NCI-H2227 (cell line): ENCODE measurements at regions not wholly inside any gene's neighbourhood (a gene's known extent, or its start where the extent isn't known, plus 50 kb on each side); places are given as distances from the start of the nearest gene placed in this dataset.

Experiments used
- DNase-seq: peaks from one replicate; lab custom pipeline; 2025; ENCODE audit not compliant: unreplicated experiment; lab: John Stamatoyannopoulos, UW

DNA sequence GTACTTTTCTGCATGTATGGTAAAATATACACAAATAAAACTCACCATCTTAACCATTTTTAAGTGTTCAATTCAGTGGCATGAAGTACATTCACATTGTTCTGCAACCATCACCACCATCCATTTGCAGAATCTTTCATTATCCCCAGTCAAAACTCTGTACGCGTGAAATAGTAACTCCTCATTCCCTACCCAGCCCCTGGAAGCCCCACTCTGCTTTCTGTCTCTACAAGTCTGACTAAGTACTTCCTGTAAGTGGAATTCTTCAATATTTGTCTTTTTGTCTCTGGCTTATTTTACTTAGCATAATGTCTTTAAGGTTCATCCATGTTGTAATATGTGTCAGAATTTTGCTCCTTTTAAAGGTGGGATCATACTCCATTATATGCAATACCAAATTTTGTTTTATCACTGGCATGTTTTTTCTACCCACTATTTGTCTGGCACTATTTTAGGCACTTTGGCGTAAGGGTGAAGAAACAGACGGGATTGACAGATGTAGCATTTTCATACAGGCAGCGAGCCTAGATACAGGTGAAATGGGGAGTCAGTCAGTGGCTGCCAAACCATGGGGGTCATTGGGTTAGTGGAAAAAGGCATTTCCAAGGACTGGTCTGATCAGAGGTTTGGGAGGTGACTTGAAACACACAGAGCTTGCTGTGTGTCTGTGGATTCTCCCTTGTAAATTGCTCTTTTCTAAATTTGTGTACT is 163.2 kb upstream of the MYCN start:
- no peak for DNase-seq

DNA sequence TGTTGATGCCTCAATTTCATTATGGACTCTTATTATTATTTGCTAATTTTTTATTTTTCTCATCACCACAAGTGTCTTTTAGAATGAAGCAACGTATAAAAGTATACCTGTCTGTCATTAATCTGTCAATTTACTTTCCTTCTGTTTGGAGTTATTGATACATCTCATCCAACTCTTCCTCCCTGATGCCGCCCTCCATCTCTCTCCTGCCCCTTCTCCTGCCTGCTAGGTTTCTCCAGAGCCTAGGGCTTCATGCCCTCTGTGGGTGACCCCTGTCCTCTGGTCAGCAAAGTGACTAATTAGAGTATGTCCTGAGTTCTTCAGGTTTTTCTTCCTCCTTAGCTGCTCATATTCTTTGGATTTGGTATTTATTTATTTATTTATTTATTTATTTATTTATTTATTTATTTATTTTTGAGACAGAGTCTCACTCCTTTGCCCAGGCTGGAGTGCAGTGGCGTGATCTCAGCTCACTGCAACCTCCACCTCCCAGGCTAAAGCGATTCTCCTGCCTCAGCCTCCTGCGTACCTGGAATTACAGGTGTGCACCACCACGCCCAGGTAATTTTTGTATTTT is 162.5 kb upstream of the MYCN start:
- DNase-seq: no peak

DNA sequence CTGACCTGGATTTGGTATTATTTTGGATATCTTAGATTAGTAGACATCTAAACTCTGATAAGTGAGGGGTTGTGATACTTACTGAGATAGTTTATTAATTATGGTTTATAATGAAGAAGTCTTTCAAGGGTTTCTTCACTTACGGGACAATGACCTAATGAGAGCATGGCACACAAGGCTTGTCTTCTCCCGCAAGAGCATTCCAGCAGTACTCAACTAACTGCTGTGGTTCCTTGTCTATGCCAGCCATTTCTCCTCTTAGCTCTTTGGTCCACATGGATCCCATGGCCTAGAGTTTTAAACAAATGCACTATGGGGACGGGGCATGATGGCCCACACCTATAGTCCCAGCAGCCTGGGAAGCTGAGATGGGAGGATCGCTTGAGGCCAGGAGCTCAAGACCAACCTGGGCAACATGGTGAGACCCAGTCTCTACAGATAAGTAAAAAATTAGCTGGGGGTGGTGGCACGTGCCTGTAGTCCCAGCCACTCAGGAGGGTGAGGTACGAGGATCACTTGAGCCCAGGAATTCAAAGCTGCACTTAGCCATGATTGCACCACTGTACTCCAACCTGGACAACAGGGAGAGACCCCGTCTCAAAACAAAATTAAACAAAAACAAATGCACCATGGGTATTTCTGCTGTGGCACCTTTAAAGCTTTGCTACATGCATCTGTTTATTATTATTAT is 161.7 kb upstream of the MYCN start:
- DNase-seq: no peak

DNA sequence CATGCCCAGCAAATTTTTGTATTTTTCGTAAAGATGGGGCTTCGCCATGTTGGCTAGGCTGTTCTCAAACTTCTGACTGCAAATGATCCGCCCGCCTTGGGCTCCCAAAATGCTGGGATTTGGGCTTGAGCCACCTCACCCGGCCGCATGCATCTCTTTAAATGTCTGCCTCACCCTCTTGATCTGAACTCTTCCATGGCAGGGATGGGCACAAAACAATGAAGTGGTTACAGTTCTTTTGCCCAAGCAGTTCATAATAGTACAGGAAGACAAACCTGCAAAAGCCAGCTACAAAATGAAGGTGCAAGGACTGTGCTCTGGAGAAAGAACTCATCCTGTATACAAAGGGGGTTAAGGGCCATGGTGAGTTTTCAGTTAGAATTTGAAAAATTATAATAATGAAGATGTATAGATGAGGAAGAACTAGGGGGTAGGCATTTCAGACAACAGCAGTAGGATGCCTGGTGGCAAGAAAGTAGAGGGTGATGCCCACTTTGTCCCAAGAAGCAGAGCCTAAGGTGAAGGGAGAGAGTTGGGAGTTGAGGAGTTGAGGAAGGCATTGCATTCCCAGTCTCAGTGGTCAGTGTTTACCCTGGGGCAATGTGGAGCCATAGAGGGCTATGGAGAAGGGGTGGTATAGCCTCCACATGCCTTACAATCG is 160.8 kb upstream of the MYCN start:
- DNase-seq: no peak

DNA sequence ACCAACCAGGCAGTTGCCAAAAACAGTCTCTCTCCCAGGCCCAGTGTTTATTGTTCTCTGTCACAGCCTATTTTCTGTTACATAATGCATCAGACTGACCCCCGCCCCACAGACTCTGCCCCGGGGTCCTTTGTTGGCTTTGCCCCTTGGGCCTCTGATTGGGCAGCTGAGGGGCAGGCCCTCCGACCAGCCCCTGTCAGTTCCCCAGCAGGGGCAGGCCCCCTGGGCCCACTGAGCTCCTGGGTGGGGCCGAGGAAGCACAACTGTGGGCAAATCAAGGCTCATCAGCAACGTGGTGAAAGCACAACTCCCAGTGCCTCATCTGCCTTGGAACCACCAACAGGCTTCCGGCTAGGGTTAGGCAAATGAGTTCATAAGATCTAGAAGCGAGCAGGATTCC is 160.1 kb upstream of the MYCN start:
- DNase-seq: no peak

DNA sequence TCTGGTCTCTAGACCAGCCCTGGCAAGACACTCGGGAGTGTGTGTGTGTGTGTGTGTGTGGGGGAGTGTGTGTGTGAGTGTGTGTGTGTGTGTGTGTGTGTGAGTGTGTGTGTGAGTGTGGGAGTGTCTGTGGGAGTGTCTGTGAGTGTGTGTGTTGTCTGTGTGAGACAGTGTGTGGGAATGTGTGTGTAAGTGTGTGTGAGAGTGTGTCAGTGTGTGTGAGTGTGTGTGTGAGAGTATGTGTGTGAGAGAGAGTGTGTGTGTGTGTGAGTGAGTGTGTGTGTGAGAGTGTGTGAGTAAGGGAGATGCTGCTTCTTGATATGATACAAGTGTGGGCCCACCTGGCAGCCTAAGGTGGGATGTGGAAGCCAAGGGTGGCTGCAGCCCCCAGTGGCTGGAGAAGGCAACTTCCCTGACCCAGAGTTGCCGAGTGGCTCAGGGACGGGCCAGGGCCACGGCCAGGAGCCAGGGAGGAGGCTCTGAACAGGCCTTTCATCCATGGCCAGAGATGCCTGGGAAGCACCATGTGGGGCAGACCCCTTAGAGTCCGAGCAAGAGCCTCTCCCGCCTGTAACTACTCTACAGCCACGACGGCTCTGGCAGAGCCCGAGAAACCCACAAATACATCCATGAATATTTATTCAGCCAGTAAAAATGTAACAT is 159.3 kb upstream of the MYCN start:
- no peak for DNase-seq

DNA sequence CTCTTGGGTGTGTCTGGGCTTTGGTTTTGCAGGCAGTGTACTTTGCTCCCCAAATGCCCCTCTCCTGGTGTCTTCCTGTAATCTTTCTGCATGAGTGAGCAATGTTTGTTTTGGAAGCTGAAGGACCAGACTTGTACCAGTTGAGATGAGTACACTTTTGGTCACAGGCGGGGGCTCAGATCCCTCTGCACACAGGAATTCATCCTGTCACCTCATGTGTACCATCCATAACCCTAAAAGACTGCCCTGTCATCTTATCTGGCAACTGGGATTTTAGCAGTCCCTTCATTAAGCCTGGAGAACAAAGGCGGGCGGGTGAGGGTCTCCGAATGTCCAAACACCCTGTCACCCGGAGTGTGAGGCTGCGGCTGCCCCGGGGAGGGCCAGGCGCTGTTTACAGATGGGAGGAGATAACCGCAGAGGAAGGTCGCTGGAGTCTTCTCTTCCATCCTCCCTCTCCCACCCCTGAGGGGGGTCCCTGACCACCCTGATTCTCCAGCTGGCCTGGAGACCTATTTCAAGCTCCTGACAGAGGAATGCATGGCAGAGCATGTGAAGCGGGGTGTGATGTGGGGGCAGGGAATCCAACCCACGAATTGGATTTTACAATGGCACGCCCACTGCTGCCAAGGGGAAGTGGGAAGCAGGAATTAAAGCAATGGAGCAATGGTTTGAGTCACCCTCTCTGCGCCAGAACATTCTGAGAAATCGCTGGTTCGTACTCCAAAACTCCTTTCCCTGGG is 158.2 kb upstream of the MYCN start:
- no peak for DNase-seq

DNA sequence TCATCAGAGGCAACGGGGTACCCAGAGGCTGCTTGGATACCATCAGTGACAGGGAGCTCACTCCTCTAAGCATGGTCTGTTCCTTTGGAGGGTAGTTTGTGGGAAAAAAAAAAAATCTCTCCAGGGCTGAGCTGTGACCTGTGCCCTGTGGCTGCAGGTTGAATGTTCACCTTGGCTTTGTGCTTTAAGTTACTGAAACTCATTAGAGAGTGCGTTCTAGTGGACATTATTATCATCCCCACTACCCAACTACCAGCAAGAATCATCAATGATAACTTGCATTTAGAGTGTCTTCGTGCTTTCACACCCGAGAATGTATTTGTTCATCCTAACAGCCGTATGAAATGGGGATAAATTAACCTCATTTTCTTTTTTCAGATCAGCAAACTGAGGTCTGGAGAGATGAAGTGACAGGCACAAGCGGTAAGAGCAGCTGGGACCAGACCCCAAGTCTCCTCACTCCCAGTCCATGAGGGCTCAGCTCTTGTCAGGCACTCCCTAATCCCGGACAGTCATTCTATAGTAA is 157.5 kb upstream of the MYCN start:
- no peak for DNase-seq

DNA sequence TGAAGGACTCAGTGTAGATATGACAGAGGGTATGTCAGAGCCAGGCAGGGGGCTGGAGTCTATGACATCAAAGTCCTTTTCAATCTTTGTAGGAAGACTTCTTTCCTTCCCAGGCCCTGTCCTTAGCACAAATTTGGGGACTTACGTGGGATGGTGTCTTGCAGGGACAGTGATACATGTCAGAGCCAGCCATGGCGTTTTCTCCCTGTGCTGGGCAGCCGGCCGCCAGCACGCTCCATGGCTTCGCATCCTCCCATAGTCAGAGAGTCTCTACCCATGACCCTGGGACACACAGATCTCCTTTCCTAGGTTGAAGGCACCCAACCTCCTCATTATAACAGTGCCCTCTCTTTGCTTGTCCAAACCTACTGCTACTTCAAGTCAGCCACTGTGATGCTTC is 156.9 kb upstream of the MYCN start:
- no peak for DNase-seq

DNA sequence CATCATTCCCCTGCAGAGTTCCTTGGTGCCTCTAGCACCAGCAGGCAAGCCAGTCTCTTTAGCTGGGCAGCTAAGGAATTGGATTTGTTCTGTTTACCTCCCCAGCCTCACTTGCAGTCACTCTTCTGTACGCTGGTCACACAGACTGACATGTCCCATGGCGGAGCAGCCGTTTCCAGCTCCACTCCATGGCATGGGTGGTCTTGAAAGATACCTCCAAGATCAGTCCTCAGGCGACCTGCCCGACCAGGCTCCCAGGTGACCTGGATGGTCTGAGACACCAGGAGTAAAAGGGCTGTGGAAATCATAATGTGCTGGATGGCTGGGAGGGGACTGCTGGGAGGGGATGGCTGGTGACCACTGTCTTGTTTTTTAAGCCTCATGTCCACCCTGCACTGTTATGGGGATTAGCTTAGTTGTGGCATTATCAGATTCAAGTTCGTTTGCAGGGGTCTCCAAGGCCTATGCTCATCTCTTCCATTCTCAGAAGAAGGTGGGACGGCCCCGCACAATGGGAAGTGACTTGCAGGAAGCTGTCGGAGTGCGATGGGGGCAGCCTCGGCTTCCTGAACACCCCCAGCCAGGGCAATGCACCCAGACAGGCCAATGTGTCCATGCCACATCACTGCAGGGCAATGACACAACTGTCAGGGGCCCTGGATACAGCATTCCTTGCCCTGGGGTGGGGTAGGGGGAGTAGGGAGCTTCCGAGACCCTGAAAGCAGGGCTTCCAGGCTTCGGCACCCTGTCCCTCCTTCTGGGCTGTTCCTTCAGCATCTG is 156.1 kb upstream of the MYCN start:
- no peak for DNase-seq

DNA sequence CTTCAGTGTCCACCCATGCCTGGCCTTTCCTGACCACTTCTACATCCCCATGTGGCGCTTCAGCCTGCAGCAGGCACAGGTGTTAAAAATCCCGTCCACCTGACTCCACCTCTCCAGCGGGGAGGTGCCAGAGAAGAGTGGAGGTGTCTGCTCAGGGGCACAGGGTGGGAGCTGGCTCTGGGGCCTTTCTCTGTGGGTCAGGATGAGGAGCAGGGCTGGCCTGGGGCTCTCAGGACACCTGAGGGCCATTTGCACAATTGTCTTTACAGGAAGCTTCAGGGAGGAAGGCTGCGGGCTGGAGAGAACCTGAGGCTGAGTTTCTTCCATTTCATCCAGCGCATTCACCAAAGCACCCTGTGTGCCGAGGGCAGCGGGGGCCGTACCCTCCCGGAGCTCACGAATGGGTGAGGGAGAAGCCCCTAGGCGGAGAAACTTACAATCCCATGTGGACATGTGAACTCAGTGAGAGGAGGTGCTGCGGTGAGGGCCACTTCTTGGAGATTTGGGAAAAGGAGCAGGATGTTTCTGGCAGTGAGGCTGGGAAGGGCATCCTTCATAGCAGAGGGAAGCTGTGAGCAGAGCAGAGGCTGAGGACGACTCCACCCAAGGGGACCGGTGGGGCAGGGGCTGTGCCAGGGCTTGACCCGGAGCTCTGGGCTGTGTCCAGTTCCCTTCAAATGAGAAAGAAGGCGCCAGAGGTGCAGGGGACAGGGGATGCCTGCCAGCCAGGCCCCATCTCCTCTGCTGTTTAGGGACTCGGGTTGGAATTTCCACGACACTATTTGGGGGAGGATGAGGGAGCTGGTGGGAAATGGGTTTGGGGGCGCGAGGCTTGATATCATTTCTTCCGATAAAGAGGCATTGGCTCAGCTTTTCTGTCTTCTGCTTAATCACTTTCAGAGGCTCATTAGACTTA is 155.2 kb upstream of the MYCN start:
- no peak for DNase-seq

DNA sequence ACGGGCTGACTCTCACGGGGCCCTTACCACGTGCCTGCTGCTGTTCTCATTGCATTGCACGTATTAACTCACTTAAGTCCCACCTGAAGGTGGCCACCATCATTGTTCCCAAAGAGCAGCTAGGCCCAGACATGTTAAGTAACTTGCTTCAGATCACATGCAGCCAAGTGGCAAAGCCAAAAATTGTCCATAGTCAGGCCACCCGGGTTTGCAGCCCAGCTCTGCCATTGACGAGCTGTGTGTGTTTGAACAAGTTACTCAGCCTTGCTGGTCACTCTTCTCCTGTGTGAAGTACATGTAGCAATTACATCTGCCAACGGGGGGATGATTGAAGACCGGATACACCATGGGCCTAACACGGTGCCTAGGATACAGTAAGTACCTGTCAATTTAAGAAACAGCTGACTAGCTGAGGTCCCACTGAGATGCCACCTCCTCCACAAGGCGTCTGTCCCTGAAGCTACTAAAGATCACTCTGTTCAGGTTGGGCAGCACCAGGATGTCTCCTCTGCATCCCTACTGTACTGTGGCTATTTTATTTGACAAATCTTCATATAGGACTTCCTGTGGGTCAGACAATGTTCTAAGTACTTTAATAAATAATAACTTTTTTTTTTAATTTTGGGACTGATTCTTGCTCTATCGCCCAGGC is 154.2 kb upstream of the MYCN start:
- no peak for DNase-seq

DNA sequence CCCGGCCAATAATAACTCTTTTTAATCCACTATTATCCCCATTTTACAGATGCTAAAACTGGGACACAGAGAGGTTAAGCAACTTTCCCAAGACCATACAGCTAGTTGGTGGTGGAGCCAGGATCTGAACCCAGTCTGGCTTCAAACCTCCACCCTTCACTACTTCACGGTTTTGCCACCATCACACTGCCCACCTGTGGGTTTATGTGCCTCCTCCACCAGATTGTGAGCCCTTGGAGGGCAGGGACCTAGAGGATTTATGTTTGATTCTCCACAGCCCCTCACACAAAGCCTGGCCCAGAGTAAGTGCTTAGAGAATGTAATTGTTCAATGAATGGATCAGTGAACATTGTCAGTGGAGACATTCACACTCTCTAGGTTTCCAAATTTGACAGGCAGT is 153.4 kb upstream of the MYCN start:
- no peak for DNase-seq

DNA sequence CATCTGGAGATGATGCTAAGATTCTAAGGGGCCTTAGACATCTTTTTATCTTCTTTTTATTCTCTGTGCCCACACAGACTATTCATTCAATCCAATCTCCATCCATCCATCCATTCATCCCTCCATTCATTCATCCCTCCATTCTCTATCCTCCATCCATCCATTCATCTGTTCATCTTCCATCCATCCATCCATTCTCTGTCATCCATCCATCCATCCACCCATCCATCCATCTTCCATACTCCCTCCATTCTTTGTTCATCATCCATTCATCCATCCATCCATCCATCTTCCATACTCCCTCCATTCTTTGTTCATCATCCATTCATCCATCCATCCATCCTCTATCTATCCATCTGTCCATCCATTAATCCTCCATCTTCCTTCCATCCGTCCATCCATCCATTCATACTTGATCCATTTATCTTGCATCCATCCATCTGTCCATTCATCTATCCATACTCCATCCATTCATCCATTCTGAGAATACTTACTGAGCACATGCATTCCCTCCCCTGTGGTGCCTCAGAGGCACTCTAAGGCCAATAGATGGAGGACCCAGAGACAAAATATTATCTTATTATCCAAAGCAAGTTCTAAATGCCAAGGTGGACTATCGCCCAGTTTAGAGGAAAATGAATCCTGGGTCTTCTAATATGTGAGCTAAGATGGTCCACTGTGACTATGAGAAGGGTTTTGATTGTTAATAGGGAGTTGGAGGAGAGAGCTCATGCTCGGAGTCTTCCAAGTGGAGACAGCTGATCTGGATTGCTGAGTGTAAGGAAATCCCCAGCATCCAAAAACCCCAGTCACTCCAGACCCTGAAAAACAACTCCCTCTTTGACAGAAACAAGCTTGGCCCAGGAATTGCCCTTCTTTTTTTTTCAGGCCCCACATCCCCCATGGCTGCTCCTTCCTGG is 152.6 kb upstream of the MYCN start:
- DNase-seq: no peak

DNA sequence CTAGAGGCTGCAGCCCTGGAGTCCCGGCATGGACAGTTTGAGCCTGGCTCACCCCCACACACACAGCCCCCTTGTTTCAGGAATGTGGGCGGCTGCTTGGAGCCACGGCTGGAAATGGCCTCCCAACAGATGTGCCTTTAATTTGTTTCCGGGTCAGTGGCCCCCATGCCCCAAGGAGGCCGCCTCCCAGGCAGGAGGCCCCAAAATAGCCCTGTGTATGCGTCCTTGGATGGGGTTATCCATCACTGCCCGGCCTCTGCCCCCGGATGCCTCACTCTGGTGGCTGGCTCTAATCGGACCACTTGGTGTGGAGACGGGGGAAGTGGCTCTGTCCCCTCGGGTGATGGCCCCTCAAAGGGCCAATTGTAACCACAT is 151.9 kb upstream of the MYCN start:
- DNase-seq: no peak

DNA sequence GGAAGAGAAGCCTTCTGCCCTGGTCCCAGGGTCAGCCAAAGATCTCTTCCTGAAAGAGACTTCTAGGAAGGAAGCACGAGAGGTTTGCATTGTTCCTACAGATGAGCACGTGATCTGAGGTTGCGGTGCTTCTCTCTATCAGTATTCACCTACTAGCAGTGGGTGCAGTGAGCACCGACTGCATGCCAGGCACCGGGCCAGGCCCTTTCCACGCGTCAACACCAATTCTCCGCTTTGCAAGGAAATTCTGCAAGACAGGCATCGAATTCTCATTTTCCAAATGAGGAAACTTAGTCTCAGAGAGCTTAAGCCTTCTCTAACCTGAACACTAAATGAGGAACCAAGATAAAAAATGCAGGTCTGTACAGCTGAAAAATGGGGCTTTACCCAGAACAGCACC is 151.5 kb upstream of the MYCN start:
- no peak for DNase-seq

DNA sequence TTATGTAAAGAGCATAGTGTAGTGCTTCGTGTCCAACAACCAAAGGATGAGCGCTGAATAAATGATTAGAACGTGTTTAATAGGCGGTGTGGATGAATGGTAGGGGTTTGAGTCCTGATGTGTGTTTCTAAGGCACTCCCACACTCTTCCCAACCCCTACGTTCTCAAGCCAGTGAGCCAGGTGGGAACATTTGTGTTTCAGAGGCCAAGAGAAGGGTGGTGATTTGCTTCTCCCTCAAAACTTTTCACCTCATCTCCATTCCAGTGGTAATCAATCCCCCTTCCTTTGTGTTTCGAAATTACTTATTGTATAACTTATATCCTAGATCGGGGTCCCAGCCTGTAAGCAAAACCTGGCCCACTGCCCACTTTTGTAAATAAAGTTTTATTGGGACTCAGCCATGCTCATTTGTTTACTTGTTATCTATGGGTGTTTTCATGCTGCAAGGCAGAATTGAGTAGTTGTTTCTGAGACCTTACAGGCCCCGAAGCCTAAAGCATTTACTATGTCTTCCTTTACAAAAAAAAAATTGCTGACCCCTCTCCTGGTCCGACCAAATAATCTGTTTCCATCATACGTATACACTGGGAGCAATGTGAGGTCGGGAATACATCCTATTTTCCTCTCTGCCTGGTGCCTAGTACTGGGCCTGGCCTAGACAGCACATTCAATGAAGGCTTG is 150.8 kb upstream of the MYCN start:
- DNase-seq: no peak
